Sigmoid colon (tissue), 6 donors: ENCODE measurements at regions not wholly inside any gene's neighbourhood (a gene's known extent, or its start where the extent isn't known, plus 50 kb on each side); places are given as distances from the start of the nearest gene placed in this dataset.

Experiments used
- DNase-seq: peaks from one replicate; pipeline ENCODE4 v3.0.0-alpha.2; 2019
- H3K27ac ChIP-seq, 4 donors: fragments of 200-600 bp; sonication (generic); one replicate each; pipeline ENCODE4 v1.5.1; 2016 to 2019; ENCODE audit warnings: mild to moderate bottlenecking in 1 of 4
- H3K27me3 ChIP-seq, 3 donors: fragments of 200-600 bp; sonication (generic); one replicate each; pipeline ENCODE4 v1.5.1; 2019; ENCODE audit warnings: mild to moderate bottlenecking in 1 of 3
- H3K36me3 ChIP-seq, 4 donors: fragments of 200-600 bp; sonication (generic); one replicate each; pipeline ENCODE4 v1.5.1; 2016 to 2019
- H3K4me1 ChIP-seq, 4 donors: fragments of 200-600 bp; sonication (generic); one replicate each; pipeline ENCODE4 v1.5.1; 2017 to 2019
- H3K4me3 ChIP-seq, 4 donors: fragments of 200-600 bp; sonication (generic); one replicate each; pipeline ENCODE4 v1.5.1; 2017 to 2019; ENCODE audit warnings: mild to moderate bottlenecking in 2 of 4, moderate library complexity in 1 of 4
- H3K9me3 ChIP-seq, 4 donors: fragments of 200-600 bp in 3 of 4; sonication (generic) in 3 of 4; one replicate each; pipeline versions ENCODE4 v1.5.1 to v1.6.1; 2013 to 2019
- EP300 ChIP-seq, 4 donors: sonication (generic); formaldehyde crosslinking; IDR thresholded peaks; one replicate each; pipeline ENCODE4 v1.6.1; 2017; ENCODE audit warnings: antibody characterized with exemption in 4 of 4
- POLR2A ChIP-seq, 2 donors: fragments of 450-650 bp; IDR thresholded peaks; one replicate each; pipeline ENCODE4 v1.6.1; 2016; ENCODE audit warnings: antibody characterized with exemption in 2 of 2, mild to moderate bottlenecking in 2 of 2, moderate library complexity in 2 of 2
- POLR2AphosphoS5 ChIP-seq, 4 donors: sonication (generic); formaldehyde crosslinking; IDR thresholded peaks; one replicate each; pipeline ENCODE4 v1.6.1; 2017; ENCODE audit warnings: antibody characterized with exemption in 4 of 4
- WGBS, 2 donors: extraction: QIAGEN DNeasy Blood & Tissue Kit; methylation state at CpG; one replicate each; pipeline ENCODE4 v1.1.7; 2013; 5-methylcytosine and 5-hydroxymethylcytosine counted together
- intact Hi-C: fragments of 100-400 bp; cut with DNase I; formaldehyde crosslinking; loops from one replicate; pipeline ENCODE4 v1.15.1; 2023
- TF ChIP-seq, protein P1 (sequence below), 4 experiments: fragments of 450-650 bp in 3 of 4; fragments of 200-600 bp in 1 of 4; IDR thresholded peaks; one replicate each; pipeline ENCODE4 v1.5.1; 2016 to 2019; ENCODE audit warnings: antibody characterized with exemption in 4 of 4, mild to moderate bottlenecking in 3 of 4, moderate library complexity in 2 of 4
- donor health status: healthy with polysubstance abuse.
- donor health status: healthy.

DNA sequence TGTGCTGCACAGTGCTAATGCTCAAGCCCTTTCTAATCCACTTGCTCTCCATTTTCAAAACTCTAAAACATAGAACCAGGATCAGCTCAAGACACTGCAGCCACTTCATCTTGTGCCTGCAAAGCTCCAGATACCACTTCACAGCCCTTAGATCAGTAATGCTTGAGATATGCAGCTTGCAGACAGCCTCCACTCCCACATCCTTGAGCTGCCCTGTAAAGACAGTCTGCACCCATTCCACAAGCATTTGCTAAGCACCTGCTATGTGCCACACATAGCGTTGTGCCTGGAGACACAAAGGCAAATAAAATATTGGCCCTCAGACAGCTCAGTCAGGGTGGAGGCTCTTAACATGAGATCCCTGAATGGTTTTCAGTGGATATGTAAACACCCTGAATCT is 192.5 kb upstream of the SNX19 start:
- H3K4me1 ChIP-seq, result peaks cover 0 to 23% (median 13%) of the 10 kb centered on the region in 4 donors
- H3K27me3 ChIP-seq, result no peaks in the 10 kb centered on the region
- whole genome bisulfite sequencing, 2 donors, result 35 to 63% methylated on average over 1 of the region's 1 CpG
- no peaks in the 10 kb centered on the region for H3K36me3 ChIP-seq
- peak overlapping the region in 1 of 4 donors; percentile 41 for H3K27ac ChIP-seq
- intact Hi-C loops, result no loop called here
- TF ChIP-seq, protein P1, sequence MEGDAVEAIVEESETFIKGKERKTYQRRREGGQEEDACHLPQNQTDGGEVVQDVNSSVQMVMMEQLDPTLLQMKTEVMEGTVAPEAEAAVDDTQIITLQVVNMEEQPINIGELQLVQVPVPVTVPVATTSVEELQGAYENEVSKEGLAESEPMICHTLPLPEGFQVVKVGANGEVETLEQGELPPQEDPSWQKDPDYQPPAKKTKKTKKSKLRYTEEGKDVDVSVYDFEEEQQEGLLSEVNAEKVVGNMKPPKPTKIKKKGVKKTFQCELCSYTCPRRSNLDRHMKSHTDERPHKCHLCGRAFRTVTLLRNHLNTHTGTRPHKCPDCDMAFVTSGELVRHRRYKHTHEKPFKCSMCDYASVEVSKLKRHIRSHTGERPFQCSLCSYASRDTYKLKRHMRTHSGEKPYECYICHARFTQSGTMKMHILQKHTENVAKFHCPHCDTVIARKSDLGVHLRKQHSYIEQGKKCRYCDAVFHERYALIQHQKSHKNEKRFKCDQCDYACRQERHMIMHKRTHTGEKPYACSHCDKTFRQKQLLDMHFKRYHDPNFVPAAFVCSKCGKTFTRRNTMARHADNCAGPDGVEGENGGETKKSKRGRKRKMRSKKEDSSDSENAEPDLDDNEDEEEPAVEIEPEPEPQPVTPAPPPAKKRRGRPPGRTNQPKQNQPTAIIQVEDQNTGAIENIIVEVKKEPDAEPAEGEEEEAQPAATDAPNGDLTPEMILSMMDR (IDR thresholded peaks at IDR 0.05), result no peak
- TF ChIP-seq POLR2AphosphoS5 (IDR thresholded peaks at IDR 0.05), result no peak
- no peak for TF ChIP-seq EP300 (IDR thresholded peaks at IDR 0.05)
- no peak for TF ChIP-seq POLR2A (IDR thresholded peaks at IDR 0.05)
- peaks cover 0 to 2% (median 0%) of the 10 kb centered on the region in 4 donors for H3K9me3 ChIP-seq
- H3K4me3 ChIP-seq, result no peak overlapping the region
- no peak for DNase-seq

DNA sequence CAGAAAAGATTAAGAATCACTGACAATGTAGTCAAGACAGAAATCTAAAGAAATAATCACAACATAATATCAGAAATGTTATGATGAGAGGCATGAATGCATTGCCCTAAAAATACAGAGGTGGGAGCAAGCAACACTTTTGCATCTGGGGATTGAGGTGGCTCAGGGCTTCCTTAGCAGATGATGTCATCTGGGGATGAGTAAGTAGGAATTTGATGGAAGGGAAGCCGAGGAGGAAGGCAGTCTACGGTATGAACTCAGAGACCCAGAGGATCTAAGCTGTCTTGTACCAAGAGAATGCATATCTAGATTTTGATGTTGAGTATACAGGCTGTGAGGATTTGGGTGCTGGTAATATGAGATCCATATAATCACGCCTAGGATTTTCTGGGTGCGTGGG is 193.0 kb upstream of the SNX19 start:
- H3K9me3 ChIP-seq, result peaks cover 0 to 2% (median 0%) of the 10 kb centered on the region in 4 donors
- peaks cover 0 to 25% (median 14%) of the 10 kb centered on the region in 4 donors for H3K4me1 ChIP-seq
- no peak for DNase-seq
- H3K4me3 ChIP-seq, result no peak overlapping the region
- H3K27me3 ChIP-seq, result no peaks in the 10 kb centered on the region
- H3K36me3 ChIP-seq, result no peaks in the 10 kb centered on the region
- WGBS, 2 donors, result 70 to 71% methylated on average over 4 of the region's 4 CpGs
- intact Hi-C loops, result no loop called here
- TF ChIP-seq POLR2AphosphoS5 (IDR thresholded peaks at IDR 0.05), result no peak
- TF ChIP-seq, protein P1 (IDR thresholded peaks at IDR 0.05), result no peak
- no peak for TF ChIP-seq POLR2A (IDR thresholded peaks at IDR 0.05)
- no peak for TF ChIP-seq EP300 (IDR thresholded peaks at IDR 0.05)
- peak overlapping the region in 1 of 4 donors; percentile 41 for H3K27ac ChIP-seq

DNA sequence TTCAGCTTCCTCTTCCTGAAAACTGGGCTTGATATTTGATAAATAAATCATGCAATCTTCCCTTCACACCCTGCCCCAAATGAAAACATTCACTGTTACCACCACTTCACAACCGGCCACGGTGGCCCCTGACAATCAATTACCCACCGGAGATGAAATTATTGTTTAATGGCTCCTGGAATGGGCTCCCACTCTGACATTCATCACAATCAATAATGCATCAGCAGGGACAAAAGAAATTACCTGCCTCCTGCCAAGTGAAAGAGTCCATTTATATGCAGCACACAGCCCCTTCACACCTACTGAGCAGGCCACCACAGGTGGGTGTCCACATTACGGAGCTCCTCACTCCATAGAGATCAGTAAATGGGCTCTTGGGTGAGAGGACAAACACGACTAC is 193.5 kb upstream of the SNX19 start:
- intact Hi-C loops, result no loop called here
- WGBS, 2 donors, result 80 to 83% methylated on average over 5 of the region's 5 CpGs
- H3K4me1 ChIP-seq, result peaks cover 0 to 25% (median 14%) of the 10 kb centered on the region in 4 donors
- no peaks in the 10 kb centered on the region for H3K27me3 ChIP-seq
- H3K9me3 ChIP-seq, result peaks cover 0 to 2% (median 0%) of the 10 kb centered on the region in 4 donors
- H3K27ac ChIP-seq, result peak overlapping the region in 1 of 4 donors; percentile 41
- no peak for TF ChIP-seq EP300 (IDR thresholded peaks at IDR 0.05)
- TF ChIP-seq, protein P1 (IDR thresholded peaks at IDR 0.05), result no peak
- no peak for TF ChIP-seq POLR2A (IDR thresholded peaks at IDR 0.05)
- no peak for TF ChIP-seq POLR2AphosphoS5 (IDR thresholded peaks at IDR 0.05)
- H3K36me3 ChIP-seq, result no peaks in the 10 kb centered on the region
- DNase-seq, result no peak
- no peak overlapping the region for H3K4me3 ChIP-seq

DNA sequence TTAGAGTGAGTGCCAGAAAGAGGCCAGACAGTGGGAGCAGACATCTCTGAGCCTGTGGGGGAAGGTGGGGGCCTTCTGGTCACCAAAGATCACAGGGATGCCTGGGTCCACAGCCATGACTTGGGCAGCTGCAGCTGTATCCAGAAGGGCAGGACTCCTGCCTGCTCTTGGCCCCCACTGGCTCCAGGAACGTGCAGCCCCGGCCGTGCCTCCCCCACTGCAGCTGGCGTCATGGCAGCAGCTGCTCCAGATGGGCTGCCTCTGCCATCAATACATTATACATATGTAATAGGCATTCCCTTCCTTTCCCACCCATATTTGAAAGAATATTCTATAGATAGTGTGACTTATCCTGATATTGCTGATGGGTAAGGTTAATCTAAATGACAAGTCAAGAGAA is 195.5 kb upstream of the SNX19 start:
- Histone ChIP-seq H3K36me3 (no peaks in the 10 kb centered on the region), H3K4me3 (no peak overlapping the region), H3K27ac (no peak overlapping the region), H3K4me1 (peaks cover 0 to 25% (median 14%) of the 10 kb centered on the region in 4 donors), H3K27me3 (no peaks in the 10 kb centered on the region), H3K9me3 (peaks cover 0 to 2% (median 0%) of the 10 kb centered on the region in 4 donors)
- 89 to 92% methylated on average over 4 of the region's 4 CpGs for WGBS, 2 donors
- intact Hi-C loops, result no loop called here
- DNase-seq, result no peak
- TF ChIP-seq, protein P1 (IDR thresholded peaks at IDR 0.05), result no peak
- TF ChIP-seq EP300 (IDR thresholded peaks at IDR 0.05) (no peak), POLR2AphosphoS5 (IDR thresholded peaks at IDR 0.05) (no peak), POLR2A (IDR thresholded peaks at IDR 0.05) (no peak)

DNA sequence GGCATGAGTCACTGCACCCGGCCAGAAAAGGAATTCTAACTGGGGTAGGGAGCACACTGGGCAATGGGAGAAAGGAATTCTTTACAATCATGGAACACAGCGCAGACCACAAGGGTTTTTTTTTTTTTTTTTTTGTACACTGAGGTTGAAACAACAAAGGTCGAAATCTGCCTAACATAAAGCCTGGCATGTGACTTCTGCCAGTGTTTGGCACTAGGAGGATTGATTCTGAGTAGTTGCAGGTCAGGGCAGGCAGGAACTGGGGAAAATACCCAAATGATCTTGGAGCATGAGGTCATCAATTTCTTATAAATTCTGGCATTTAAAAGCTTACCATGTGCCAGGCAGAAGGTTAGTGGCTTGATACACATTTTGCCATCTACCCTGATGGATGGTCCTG is 202.0 kb upstream of the SNX19 start:
- no peak for DNase-seq
- Histone ChIP-seq H3K4me1 (peaks cover 0 to 7% (median 4%) of the 10 kb centered on the region in 4 donors), H3K36me3 (no peaks in the 10 kb centered on the region), H3K9me3 (no peaks in the 10 kb centered on the region), H3K4me3 (no peak overlapping the region), H3K27ac (no peak overlapping the region), H3K27me3 (no peaks in the 10 kb centered on the region)
- TF ChIP-seq, protein P1 (IDR thresholded peaks at IDR 0.05), result no peak
- no peak for TF ChIP-seq POLR2A (IDR thresholded peaks at IDR 0.05)
- TF ChIP-seq EP300 (IDR thresholded peaks at IDR 0.05), result no peak
- no peak for TF ChIP-seq POLR2AphosphoS5 (IDR thresholded peaks at IDR 0.05)
- 61 to 68% methylated on average over 3 of the region's 3 CpGs for WGBS, 2 donors
- intact Hi-C loops, result no loop called here
